ENCODE measurements at regions not wholly inside any gene's neighbourhood (a gene's known extent, or its start where the extent isn't known, plus 50 kb on each side); places are given as distances from the start of the nearest gene placed in this dataset.

- H3K36me3 Mint-ChIP-seq (ENCODE audit: low read depth) = no peaks in the 10 kb centered on the region
- DNase-seq = no peak
- no peak overlapping the region for H3K4me3 Mint-ChIP-seq
- H3K9me3 Mint-ChIP-seq = no peaks in the 10 kb centered on the region
- no peaks in the 10 kb centered on the region for H3K4me1 Mint-ChIP-seq (ENCODE audit: low read depth)
- H3K27me3 Mint-ChIP-seq = no peaks in the 10 kb centered on the region
- no peak overlapping the region for H3K27ac Mint-ChIP-seq
These were observed 518.0 kb upstream of the SGCG start for GRCh38 chr13:22662771-22663170.

GRCh38 chr13:22665506-22665905 lies 515.3 kb upstream of the SGCG start:
- no peaks in the 10 kb centered on the region for H3K9me3 Mint-ChIP-seq

GRCh38 chr13:22690756-22691155 lies 490.0 kb upstream of the SGCG start:
- H3K27me3 Mint-ChIP-seq = no peaks in the 10 kb centered on the region
- no peak for DNase-seq
- no peaks in the 10 kb centered on the region for H3K36me3 Mint-ChIP-seq (ENCODE audit: low read depth)
- no peak overlapping the region for H3K4me3 Mint-ChIP-seq
- H3K27ac Mint-ChIP-seq = no peak overlapping the region
- H3K9me3 Mint-ChIP-seq = peaks cover 16% of the 10 kb centered on the region
- no peaks in the 10 kb centered on the region for H3K4me1 Mint-ChIP-seq (ENCODE audit: low read depth)

More at GRCh38 chr13:22665506-22665905, 515.3 kb upstream of the SGCG start:
- no peak overlapping the region for H3K27ac Mint-ChIP-seq
- DNase-seq = no peak
- no peaks in the 10 kb centered on the region for H3K27me3 Mint-ChIP-seq
- H3K4me1 Mint-ChIP-seq (ENCODE audit: low read depth) = no peaks in the 10 kb centered on the region
- H3K4me3 Mint-ChIP-seq = no peak overlapping the region
- H3K36me3 Mint-ChIP-seq (ENCODE audit: low read depth) = no peaks in the 10 kb centered on the region

GRCh38 chr13:22693691-22694090 lies 487.1 kb upstream of the SGCG start:
- Mint-ChIP-seq H3K4me3 (no peak overlapping the region), H3K27me3 (no peaks in the 10 kb centered on the region), H3K4me1 (ENCODE audit: low read depth) (no peaks in the 10 kb centered on the region), H3K36me3 (ENCODE audit: low read depth) (no peaks in the 10 kb centered on the region), H3K27ac (no peak overlapping the region), H3K9me3 (peaks cover 10% of the 10 kb centered on the region)
- no peak for DNase-seq

- Mint-ChIP-seq H3K4me1 (ENCODE audit: low read depth) (no peaks in the 10 kb centered on the region), H3K27ac (no peak overlapping the region), H3K36me3 (ENCODE audit: low read depth) (no peaks in the 10 kb centered on the region), H3K4me3 (no peak overlapping the region), H3K9me3 (peaks cover 10% of the 10 kb centered on the region), H3K27me3 (no peaks in the 10 kb centered on the region)
- no peak for DNase-seq
These were observed 484.3 kb upstream of the SGCG start for GRCh38 chr13:22696433-22696832.

GRCh38 chr13:22698467-22698866 lies 482.3 kb upstream of the SGCG start:
- Mint-ChIP-seq H3K36me3 (ENCODE audit: low read depth) (no peaks in the 10 kb centered on the region), H3K4me1 (ENCODE audit: low read depth) (no peaks in the 10 kb centered on the region), H3K27me3 (no peaks in the 10 kb centered on the region), H3K9me3 (peaks cover 10% of the 10 kb centered on the region), H3K27ac (no peak overlapping the region), H3K4me3 (no peak overlapping the region)
- no peak for DNase-seq

- no peaks in the 10 kb centered on the region for H3K27me3 Mint-ChIP-seq
- H3K4me1 Mint-ChIP-seq (ENCODE audit: low read depth) = no peaks in the 10 kb centered on the region
- H3K9me3 Mint-ChIP-seq = peaks cover 4% of the 10 kb centered on the region
- H3K36me3 Mint-ChIP-seq (ENCODE audit: low read depth) = no peaks in the 10 kb centered on the region
- H3K4me3 Mint-ChIP-seq = no peak overlapping the region
- no peak for DNase-seq
- no peak overlapping the region for H3K27ac Mint-ChIP-seq
These were observed 480.4 kb upstream of the SGCG start for GRCh38 chr13:22700246-22700887.

GRCh38 chr13:22703601-22704209 lies 477.1 kb upstream of the SGCG start:
- Mint-ChIP-seq H3K27ac (no peak overlapping the region), H3K27me3 (no peaks in the 10 kb centered on the region), H3K4me3 (no peak overlapping the region)

GRCh38 chr13:22707946-22708345 lies 472.8 kb upstream of the SGCG start:
- no peak overlapping the region for H3K27ac Mint-ChIP-seq
- H3K4me3 Mint-ChIP-seq = no peak overlapping the region
- no peaks in the 10 kb centered on the region for H3K27me3 Mint-ChIP-seq
- H3K4me1 Mint-ChIP-seq (ENCODE audit: low read depth) = no peaks in the 10 kb centered on the region
- H3K36me3 Mint-ChIP-seq (ENCODE audit: low read depth) = no peaks in the 10 kb centered on the region
- H3K9me3 Mint-ChIP-seq = no peaks in the 10 kb centered on the region
- no peak for DNase-seq

More at GRCh38 chr13:22703601-22704209, 477.1 kb upstream of the SGCG start:
- Mint-ChIP-seq H3K36me3 (ENCODE audit: low read depth) (no peaks in the 10 kb centered on the region), H3K4me1 (ENCODE audit: low read depth) (no peaks in the 10 kb centered on the region), H3K9me3 (no peaks in the 10 kb centered on the region)
- DNase-seq = no peak

- H3K4me3 Mint-ChIP-seq = no peak overlapping the region
- H3K4me1 Mint-ChIP-seq (ENCODE audit: low read depth) = no peaks in the 10 kb centered on the region
- H3K27ac Mint-ChIP-seq = no peak overlapping the region
These were observed 463.7 kb upstream of the SGCG start for GRCh38 chr13:22717036-22717435.

GRCh38 chr13:22726726-22727125 lies 454.1 kb upstream of the SGCG start:
- DNase-seq = no peak
- Mint-ChIP-seq H3K4me3 (no peak overlapping the region), H3K27ac (no peak overlapping the region), H3K4me1 (ENCODE audit: low read depth) (no peaks in the 10 kb centered on the region), H3K27me3 (no peaks in the 10 kb centered on the region), H3K36me3 (ENCODE audit: low read depth) (no peaks in the 10 kb centered on the region), H3K9me3 (no peaks in the 10 kb centered on the region)

More at GRCh38 chr13:22717036-22717435, 463.7 kb upstream of the SGCG start:
- no peak for DNase-seq
- H3K36me3 Mint-ChIP-seq (ENCODE audit: low read depth) = no peaks in the 10 kb centered on the region
- no peaks in the 10 kb centered on the region for H3K27me3 Mint-ChIP-seq
- H3K9me3 Mint-ChIP-seq = no peaks in the 10 kb centered on the region

- Mint-ChIP-seq H3K4me3 (no peak overlapping the region), H3K9me3 (no peaks in the 10 kb centered on the region), H3K27me3 (peaks cover 22% of the 10 kb centered on the region), H3K27ac (no peak overlapping the region), H3K4me1 (ENCODE audit: low read depth) (no peaks in the 10 kb centered on the region), H3K36me3 (ENCODE audit: low read depth) (no peaks in the 10 kb centered on the region)
- DNase-seq = no peak
These were observed 445.5 kb upstream of the SGCG start for GRCh38 chr13:22735011-22735995.

- H3K4me1 Mint-ChIP-seq (ENCODE audit: low read depth) = no peaks in the 10 kb centered on the region
- peaks cover 22% of the 10 kb centered on the region for H3K27me3 Mint-ChIP-seq
- no peak overlapping the region for H3K4me3 Mint-ChIP-seq
- peaks cover 2% of the 10 kb centered on the region for H3K9me3 Mint-ChIP-seq
- H3K36me3 Mint-ChIP-seq (ENCODE audit: low read depth) = no peaks in the 10 kb centered on the region
- H3K27ac Mint-ChIP-seq = no peak overlapping the region
- DNase-seq = no peak
These were observed 444.6 kb upstream of the SGCG start for GRCh38 chr13:22736084-22736767.

GRCh38 chr13:22736768-22737092 lies 444.0 kb upstream of the SGCG start:
- H3K4me1 Mint-ChIP-seq (ENCODE audit: low read depth) = no peaks in the 10 kb centered on the region
- H3K36me3 Mint-ChIP-seq (ENCODE audit: low read depth) = no peaks in the 10 kb centered on the region
- H3K9me3 Mint-ChIP-seq = peaks cover 2% of the 10 kb centered on the region
- peaks cover 22% of the 10 kb centered on the region for H3K27me3 Mint-ChIP-seq
- H3K4me3 Mint-ChIP-seq = no peak overlapping the region
- H3K27ac Mint-ChIP-seq = no peak overlapping the region
- no peak for DNase-seq
